ENCODE measurements at regions not wholly inside any gene's neighbourhood (a gene's known extent, or its start where the extent isn't known, plus 50 kb on each side); places are given as distances from the start of the nearest gene placed in this dataset.

- no peaks in the 10 kb centered on the region for H3K36me3 ChIP-seq
- TF ChIP-seq CTCF (IDR thresholded peaks at IDR 0.05) = no peak
- DNase-seq (ENCODE audit: low spot score in 2 of 2) = peak in 1 of 2 donors; percentile 53
- intact Hi-C loops (cut with DNase I) = no loop called here
- H3K27ac ChIP-seq = no peak overlapping the region
- no peaks in the 10 kb centered on the region for H3K9me3 ChIP-seq
- no peaks in the 10 kb centered on the region for H3K4me1 ChIP-seq
- H3K4me3 ChIP-seq = no peak overlapping the region
- no peaks in the 10 kb centered on the region for H3K27me3 ChIP-seq
Measured at GRCh38 chr20:58092871-58093270, 135.6 kb downstream of the ANKRD60 start.

GRCh38 chr20:58092353-58092752 lies 136.1 kb downstream of the ANKRD60 start:
- H3K4me3 ChIP-seq = no peak overlapping the region
- peak in 1 of 2 donors; percentile 30 for DNase-seq (ENCODE audit: low spot score in 2 of 2)
- no peak overlapping the region for H3K27ac ChIP-seq
- TF ChIP-seq CTCF (IDR thresholded peaks at IDR 0.05) = no peak
- intact Hi-C loops (cut with DNase I) = no loop called here
- H3K4me1 ChIP-seq = no peaks in the 10 kb centered on the region
- H3K36me3 ChIP-seq = no peaks in the 10 kb centered on the region
- no peaks in the 10 kb centered on the region for H3K27me3 ChIP-seq
- no peaks in the 10 kb centered on the region for H3K9me3 ChIP-seq

DNA sequence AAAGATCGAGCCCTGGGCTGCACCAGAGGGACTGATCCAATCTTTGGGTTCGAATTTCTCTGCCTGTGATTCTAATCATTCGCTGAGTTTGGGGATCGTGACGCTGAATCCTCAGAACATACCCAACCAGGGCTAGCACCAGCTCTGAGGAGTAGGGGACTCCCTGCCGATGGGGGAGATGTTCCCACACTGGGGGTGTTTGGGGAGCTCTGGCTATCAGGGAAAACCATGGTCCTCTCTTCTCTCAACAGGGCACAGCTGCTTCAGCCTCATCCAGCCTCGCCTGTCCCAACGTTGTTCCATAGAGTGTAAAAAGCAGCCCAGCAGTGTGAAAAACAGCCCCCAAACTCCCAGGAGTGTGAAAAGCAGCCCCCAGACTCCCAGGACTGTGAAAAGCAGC lies 136.6 kb downstream of the ANKRD60 start:
- Histone ChIP-seq H3K4me3 (no peak overlapping the region), H3K9me3 (no peaks in the 10 kb centered on the region), H3K4me1 (no peaks in the 10 kb centered on the region), H3K27me3 (no peaks in the 10 kb centered on the region), H3K36me3 (no peaks in the 10 kb centered on the region), H3K27ac (no peak overlapping the region)
- intact Hi-C loops (cut with DNase I) = no loop called here
- no peak for TF ChIP-seq CTCF (IDR thresholded peaks at IDR 0.05)
- DNase-seq (ENCODE audit: low spot score in 2 of 2) = peak in 1 of 2 donors; percentile 13

GRCh38 chr20:58090161-58090560 lies 138.3 kb downstream of the ANKRD60 start:
- H3K9me3 ChIP-seq = no peaks in the 10 kb centered on the region
- no peaks in the 10 kb centered on the region for H3K4me1 ChIP-seq
- peak in 1 of 2 donors; percentile 43 for DNase-seq (ENCODE audit: low spot score in 2 of 2)
- no peak overlapping the region for H3K27ac ChIP-seq
- no peaks in the 10 kb centered on the region for H3K36me3 ChIP-seq
- intact Hi-C loops (cut with DNase I) = no loop called here
- TF ChIP-seq CTCF (IDR thresholded peaks at IDR 0.05) = no peak
- H3K27me3 ChIP-seq = no peaks in the 10 kb centered on the region
- H3K4me3 ChIP-seq = no peak overlapping the region

DNA sequence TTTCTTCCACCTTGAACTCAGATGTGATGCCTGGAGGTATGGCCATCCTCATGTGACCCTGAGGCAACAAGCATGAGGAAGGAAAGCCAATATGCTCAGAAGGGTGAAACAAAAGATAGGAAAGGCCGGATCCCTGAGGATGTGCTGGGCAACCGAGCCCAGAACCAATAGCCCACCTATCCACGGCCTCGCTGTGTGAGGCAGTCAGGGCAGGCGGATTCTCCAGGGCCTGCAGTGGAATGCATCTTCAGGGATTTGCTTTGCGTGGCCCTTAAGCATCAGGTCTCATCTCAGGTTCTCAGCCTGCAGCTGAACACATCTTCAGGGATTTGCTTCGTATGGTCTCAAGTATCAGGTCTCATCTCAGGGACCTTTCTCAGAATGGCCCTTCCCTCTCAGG lies 139.8 kb downstream of the ANKRD60 start:
- Histone ChIP-seq H3K27ac (no peak overlapping the region), H3K4me1 (no peaks in the 10 kb centered on the region), H3K4me3 (no peak overlapping the region), H3K9me3 (no peaks in the 10 kb centered on the region), H3K36me3 (no peaks in the 10 kb centered on the region), H3K27me3 (no peaks in the 10 kb centered on the region)
- DNase-seq (ENCODE audit: low spot score in 2 of 2) = no peak
- TF ChIP-seq CTCF (IDR thresholded peaks at IDR 0.05) = no peak
- intact Hi-C loops (cut with DNase I) = loop anchor here (5.0 kb wide), 1 partner anchor 491 kb away; no protein-coding TSS in a partner anchor

- Histone ChIP-seq H3K9me3 (no peaks in the 10 kb centered on the region), H3K4me3 (no peak overlapping the region), H3K4me1 (no peaks in the 10 kb centered on the region), H3K27me3 (no peaks in the 10 kb centered on the region), H3K36me3 (no peaks in the 10 kb centered on the region), H3K27ac (no peak overlapping the region)
- peak in 1 of 2 donors; percentile 53 for DNase-seq (ENCODE audit: low spot score in 2 of 2)
- intact Hi-C loops (cut with DNase I) = loop anchor here (5.0 kb wide), 1 partner anchor 491 kb away; no protein-coding TSS in a partner anchor
- no peak for TF ChIP-seq CTCF (IDR thresholded peaks at IDR 0.05)
Measured at GRCh38 chr20:58088105-58088504, 140.3 kb downstream of the ANKRD60 start.

All from ascending aorta (tissue), 2 donors.